Upper lobe of left lung (tissue), 4 donors: ENCODE measurements at regions not wholly inside any gene's neighbourhood (a gene's known extent, or its start where the extent isn't known, plus 50 kb on each side); places are given as distances from the start of the nearest gene placed in this dataset.

Experiments
- POLR2A ChIP-seq, 4 donors: fragments of 450-650 bp; IDR thresholded peaks; one replicate each; pipeline ENCODE4 v1.5.1; 2016 to 2017; ENCODE audit warnings: antibody characterized with exemption in 4 of 4, mild to moderate bottlenecking in 2 of 4
- POLR2AphosphoS5 ChIP-seq, 2 donors: sonication (generic); formaldehyde crosslinking; IDR thresholded peaks; one replicate each; pipeline ENCODE4 v1.5.1; 2017; ENCODE audit warnings: antibody characterized with exemption in 2 of 2
- TF ChIP-seq, protein P1 (sequence below), 6 experiments: fragments of 450-650 bp in 4 of 6; fragments of 200-600 bp in 2 of 6; sonication (generic) in 2 of 6; IDR thresholded peaks; one replicate each; pipeline ENCODE4 v1.5.1; 2016 to 2019; ENCODE audit warnings: antibody characterized with exemption in 6 of 6

DNA sequence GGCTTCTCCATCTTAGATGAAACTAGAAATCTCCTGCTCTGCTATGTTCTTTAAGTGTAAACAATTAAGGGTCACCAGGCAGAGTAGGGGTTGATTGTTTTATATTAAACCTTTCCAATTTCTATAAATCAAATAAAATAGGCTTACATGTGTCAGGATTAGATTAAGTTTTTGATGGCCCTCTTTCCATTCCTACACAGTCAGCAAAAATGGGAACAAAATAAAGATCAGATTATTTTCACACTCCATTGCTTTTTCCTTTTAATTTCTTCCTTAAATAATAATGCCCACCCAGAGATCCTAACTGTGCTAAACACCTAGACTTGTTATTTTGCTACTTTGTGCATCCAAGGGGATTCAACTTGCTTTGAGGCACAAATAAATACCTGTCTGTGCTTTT lies 381.4 kb upstream of the MAGEB16 start:
- TF ChIP-seq, protein P1, sequence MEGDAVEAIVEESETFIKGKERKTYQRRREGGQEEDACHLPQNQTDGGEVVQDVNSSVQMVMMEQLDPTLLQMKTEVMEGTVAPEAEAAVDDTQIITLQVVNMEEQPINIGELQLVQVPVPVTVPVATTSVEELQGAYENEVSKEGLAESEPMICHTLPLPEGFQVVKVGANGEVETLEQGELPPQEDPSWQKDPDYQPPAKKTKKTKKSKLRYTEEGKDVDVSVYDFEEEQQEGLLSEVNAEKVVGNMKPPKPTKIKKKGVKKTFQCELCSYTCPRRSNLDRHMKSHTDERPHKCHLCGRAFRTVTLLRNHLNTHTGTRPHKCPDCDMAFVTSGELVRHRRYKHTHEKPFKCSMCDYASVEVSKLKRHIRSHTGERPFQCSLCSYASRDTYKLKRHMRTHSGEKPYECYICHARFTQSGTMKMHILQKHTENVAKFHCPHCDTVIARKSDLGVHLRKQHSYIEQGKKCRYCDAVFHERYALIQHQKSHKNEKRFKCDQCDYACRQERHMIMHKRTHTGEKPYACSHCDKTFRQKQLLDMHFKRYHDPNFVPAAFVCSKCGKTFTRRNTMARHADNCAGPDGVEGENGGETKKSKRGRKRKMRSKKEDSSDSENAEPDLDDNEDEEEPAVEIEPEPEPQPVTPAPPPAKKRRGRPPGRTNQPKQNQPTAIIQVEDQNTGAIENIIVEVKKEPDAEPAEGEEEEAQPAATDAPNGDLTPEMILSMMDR (IDR thresholded peaks at IDR 0.05) = no peak
- TF ChIP-seq POLR2A (IDR thresholded peaks at IDR 0.05) (no peak), POLR2AphosphoS5 (IDR thresholded peaks at IDR 0.05) (no peak)
